Thoracic aorta (tissue), 2 donors: ENCODE measurements at regions not wholly inside any gene's neighbourhood (a gene's known extent, or its start where the extent isn't known, plus 50 kb on each side); places are given as distances from the start of the nearest gene placed in this dataset.

Experiments used
- ATAC-seq: fragments of 150-250 bp; one replicate; pipeline ENCODE4 v1.8.0; 2017; ENCODE audit warnings: low read depth; ENCODE audit not compliant: insufficient number of reproducible peaks, low FRiP score
- DNase-seq: peaks from one replicate; pipeline ENCODE4 v3.0.0-alpha.2; 2020; ENCODE audit warnings: low spot score
- H3K27ac ChIP-seq, 2 donors: fragments of 200-600 bp; sonication (generic); 1 replicate in 1 of 2; 2 replicates in 1 of 2; pipeline ENCODE4 v1.5.1; 2016; ENCODE audit warnings: mild to moderate bottlenecking in 2 of 2, moderate library complexity in 2 of 2
- H3K27me3 ChIP-seq: fragments of 200-600 bp; sonication (generic); replicated peaks from 2 replicates; pipeline ENCODE4 v1.6.0; 2016; ENCODE audit warnings: mild to moderate bottlenecking; ENCODE audit not compliant: insufficient read depth
- H3K36me3 ChIP-seq: fragments of 200-600 bp; sonication (generic); one replicate; pipeline ENCODE4 v1.5.1; 2016
- H3K4me1 ChIP-seq, 2 donors: fragments of 200-600 bp; sonication (generic); 1 replicate in 1 of 2; 2 replicates in 1 of 2; pipeline versions ENCODE4 v1.5.1 to v1.6.0; 2016; ENCODE audit warnings: low read depth in 2 of 2, mild to moderate bottlenecking in 1 of 2; ENCODE audit not compliant: control insufficient read depth in 1 of 2
- H3K4me3 ChIP-seq: fragments of 200-600 bp; sonication (generic); 2 replicates; pipeline ENCODE4 v1.5.1; 2016; ENCODE audit warnings: mild to moderate bottlenecking
- H3K9me3 ChIP-seq: fragments of 200-600 bp; sonication (generic); 2 replicates; pipeline ENCODE4 v1.5.1; 2016
- TF ChIP-seq, protein P1 (sequence below): fragments of 200-600 bp; sonication (generic); IDR thresholded peaks from one replicate; pipeline ENCODE4 v1.5.1; 2019; ENCODE audit warnings: antibody characterized with exemption

DNA sequence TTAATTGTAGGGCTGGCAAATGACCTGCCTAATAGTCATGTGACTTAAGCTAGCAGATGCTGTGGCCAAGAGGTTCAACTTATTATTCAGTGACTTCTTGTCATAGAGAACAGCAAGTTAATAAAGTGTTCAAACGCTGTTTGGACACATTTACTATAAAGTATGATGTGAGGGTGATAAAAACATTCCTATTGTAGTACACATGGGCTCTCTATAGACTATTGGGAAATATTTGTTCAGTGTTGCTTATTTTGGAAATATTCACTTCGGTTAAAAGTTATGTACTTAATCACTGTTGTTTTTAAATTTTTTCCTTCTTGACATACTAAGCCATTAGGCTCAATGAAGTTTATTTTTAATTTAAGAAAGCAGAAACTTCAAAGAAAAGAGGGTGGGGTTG is 345.0 kb downstream of the NNT start:
- H3K4me3 ChIP-seq, result no peak overlapping the region
- no peaks in the 10 kb centered on the region for H3K4me1 ChIP-seq
- no peaks in the 10 kb centered on the region for H3K36me3 ChIP-seq
- TF ChIP-seq, protein P1, sequence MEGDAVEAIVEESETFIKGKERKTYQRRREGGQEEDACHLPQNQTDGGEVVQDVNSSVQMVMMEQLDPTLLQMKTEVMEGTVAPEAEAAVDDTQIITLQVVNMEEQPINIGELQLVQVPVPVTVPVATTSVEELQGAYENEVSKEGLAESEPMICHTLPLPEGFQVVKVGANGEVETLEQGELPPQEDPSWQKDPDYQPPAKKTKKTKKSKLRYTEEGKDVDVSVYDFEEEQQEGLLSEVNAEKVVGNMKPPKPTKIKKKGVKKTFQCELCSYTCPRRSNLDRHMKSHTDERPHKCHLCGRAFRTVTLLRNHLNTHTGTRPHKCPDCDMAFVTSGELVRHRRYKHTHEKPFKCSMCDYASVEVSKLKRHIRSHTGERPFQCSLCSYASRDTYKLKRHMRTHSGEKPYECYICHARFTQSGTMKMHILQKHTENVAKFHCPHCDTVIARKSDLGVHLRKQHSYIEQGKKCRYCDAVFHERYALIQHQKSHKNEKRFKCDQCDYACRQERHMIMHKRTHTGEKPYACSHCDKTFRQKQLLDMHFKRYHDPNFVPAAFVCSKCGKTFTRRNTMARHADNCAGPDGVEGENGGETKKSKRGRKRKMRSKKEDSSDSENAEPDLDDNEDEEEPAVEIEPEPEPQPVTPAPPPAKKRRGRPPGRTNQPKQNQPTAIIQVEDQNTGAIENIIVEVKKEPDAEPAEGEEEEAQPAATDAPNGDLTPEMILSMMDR, result no peak
- no peak overlapping the region for H3K27ac ChIP-seq
- no peak for ATAC-seq
- H3K27me3 ChIP-seq, result no peaks in the 10 kb centered on the region
- no peak for DNase-seq
- H3K9me3 ChIP-seq, result no peaks in the 10 kb centered on the region

DNA sequence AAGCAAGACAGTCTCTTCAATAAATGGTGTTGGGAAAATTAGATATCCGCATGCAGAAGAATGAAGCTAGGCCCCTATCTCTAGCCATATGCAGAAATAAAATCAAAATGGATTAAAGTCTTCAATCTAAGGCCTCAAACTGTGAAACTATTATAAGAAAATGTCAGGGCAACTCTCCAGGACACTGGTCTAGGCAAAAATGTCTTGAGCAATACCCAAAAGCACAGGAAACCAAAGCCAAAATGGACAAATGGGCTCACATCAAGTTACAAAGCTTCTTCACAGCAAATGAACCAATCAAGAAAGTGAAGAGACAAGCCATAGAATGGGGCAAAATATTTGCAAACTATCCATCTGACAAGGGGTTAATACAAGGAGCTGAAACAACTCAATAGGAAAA is 338.8 kb downstream of the NNT start:
- H3K27me3 ChIP-seq, result no peaks in the 10 kb centered on the region
- H3K9me3 ChIP-seq, result no peaks in the 10 kb centered on the region
- ATAC-seq (no peak), DNase-seq (no peak)
- H3K4me1 ChIP-seq, result no peaks in the 10 kb centered on the region
- H3K27ac ChIP-seq, result no peak overlapping the region
- no peaks in the 10 kb centered on the region for H3K36me3 ChIP-seq
- TF ChIP-seq, protein P1, result no peak
- no peak overlapping the region for H3K4me3 ChIP-seq

DNA sequence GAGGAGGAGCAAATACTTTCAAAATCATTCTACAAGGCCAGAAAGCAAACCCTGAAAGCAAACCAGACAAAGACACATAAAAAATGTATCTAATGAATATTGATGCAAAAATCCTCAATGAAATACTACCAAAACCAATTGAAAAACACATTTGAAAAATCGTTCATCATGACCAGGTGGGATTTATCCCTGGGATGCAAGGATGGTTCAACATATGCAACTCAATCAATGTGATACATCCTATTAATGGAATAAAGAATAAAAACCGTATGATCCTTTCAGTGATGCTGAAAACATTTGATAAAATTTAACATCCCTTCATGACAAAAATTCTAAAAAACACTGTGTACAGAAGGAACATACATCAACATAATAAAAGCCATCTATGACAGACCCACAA is 337.6 kb downstream of the NNT start:
- TF ChIP-seq, protein P1, result no peak
- no peaks in the 10 kb centered on the region for H3K9me3 ChIP-seq
- DNase-seq, result no peak
- H3K27me3 ChIP-seq, result no peaks in the 10 kb centered on the region
- no peaks in the 10 kb centered on the region for H3K4me1 ChIP-seq
- no peak for ATAC-seq
- no peak overlapping the region for H3K27ac ChIP-seq
- H3K4me3 ChIP-seq, result no peak overlapping the region
- H3K36me3 ChIP-seq, result no peaks in the 10 kb centered on the region

DNA sequence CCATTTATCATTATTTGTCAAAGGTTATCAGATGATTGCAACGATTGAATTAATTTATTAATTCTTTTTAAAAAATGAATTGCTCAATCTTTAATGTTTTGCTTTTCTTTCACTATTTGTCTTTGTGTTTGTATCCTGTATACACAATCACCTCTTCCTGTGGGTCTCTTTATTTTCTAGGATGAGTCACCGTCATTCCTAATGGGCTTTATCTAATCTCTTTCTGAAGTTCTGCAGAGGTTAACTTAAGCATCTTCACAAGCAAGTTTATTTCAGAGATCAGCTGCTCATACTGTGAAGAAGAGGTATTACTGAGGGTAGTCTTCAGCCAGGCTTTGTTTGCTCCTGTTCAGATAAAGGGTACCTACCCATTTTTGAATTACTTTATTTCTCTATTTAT is 323.9 kb downstream of the NNT start:
- Histone ChIP-seq H3K27ac (no peak overlapping the region), H3K4me3 (no peak overlapping the region), H3K27me3 (no peaks in the 10 kb centered on the region), H3K36me3 (no peaks in the 10 kb centered on the region), H3K9me3 (no peaks in the 10 kb centered on the region), H3K4me1 (no peaks in the 10 kb centered on the region)
- ATAC-seq (no peak), DNase-seq (no peak)
- TF ChIP-seq, protein P1, result no peak

DNA sequence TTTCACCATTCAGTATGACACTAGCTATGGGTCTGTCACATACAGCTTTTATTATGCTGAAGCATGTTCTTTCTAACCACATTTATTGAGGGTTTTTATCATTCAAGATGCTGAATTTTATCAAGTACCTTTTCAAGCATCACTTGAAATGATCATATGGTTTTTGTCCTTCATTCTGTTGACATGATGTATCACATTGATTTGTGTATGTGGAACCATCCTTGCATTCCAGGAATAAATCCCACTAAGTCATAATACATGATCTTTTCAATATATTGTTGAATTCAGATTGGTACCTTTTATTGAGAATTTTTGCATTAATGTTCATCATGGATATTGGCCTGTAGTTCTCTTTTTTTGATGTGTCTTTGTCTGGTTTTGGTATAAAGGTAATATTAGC is 317.4 kb downstream of the NNT start:
- H3K9me3 ChIP-seq, result no peaks in the 10 kb centered on the region
- ATAC-seq, result no peak
- no peak overlapping the region for H3K27ac ChIP-seq
- DNase-seq, result no peak
- H3K27me3 ChIP-seq, result no peaks in the 10 kb centered on the region
- no peaks in the 10 kb centered on the region for H3K36me3 ChIP-seq
- H3K4me1 ChIP-seq, result no peaks in the 10 kb centered on the region
- no peak overlapping the region for H3K4me3 ChIP-seq
- TF ChIP-seq, protein P1, result no peak
